ENCODE measurements at regions not wholly inside any gene's neighbourhood (a gene's known extent, or its start where the extent isn't known, plus 50 kb on each side); places are given as distances from the start of the nearest gene placed in this dataset.

- H3K36me3 ChIP-seq (ENCODE audit: insufficient read depth, low read length) = no peaks in the 10 kb centered on the region
- no peak overlapping the region for H3K9ac ChIP-seq (ENCODE audit: low read length)
- no peaks in the 10 kb centered on the region for H3K4me1 ChIP-seq (ENCODE audit: insufficient read depth, low read length)
- no peak overlapping the region for H3K4me3 ChIP-seq (ENCODE audit: low read depth in 1 of 2, low read length in 2 of 2)
- no peaks in the 10 kb centered on the region for H3K27me3 ChIP-seq (ENCODE audit: control insufficient read depth in 1 of 2, insufficient read depth in 2 of 2, low read length in 2 of 2)
- H3K9me3 ChIP-seq (ENCODE audit: low read length) = no peaks in the 10 kb centered on the region
- H3K27ac ChIP-seq (ENCODE audit: low read depth, low read length) = no peak overlapping the region
Measured at GRCh38 chr6:8657522-8657921, 222.2 kb upstream of the SLC35B3 start.

GRCh38 chr6:8655670-8656454 lies 220.5 kb upstream of the SLC35B3 start:
- no peak overlapping the region for H3K9ac ChIP-seq (ENCODE audit: low read length)
- no peak overlapping the region for H3K4me3 ChIP-seq (ENCODE audit: low read depth in 1 of 2, low read length in 2 of 2)
- H3K27ac ChIP-seq (ENCODE audit: low read depth, low read length) = no peak overlapping the region
- H3K4me1 ChIP-seq (ENCODE audit: insufficient read depth, low read length) = peaks cover 5% of the 10 kb centered on the region
- no peaks in the 10 kb centered on the region for H3K27me3 ChIP-seq (ENCODE audit: control insufficient read depth in 1 of 2, insufficient read depth in 2 of 2, low read length in 2 of 2)
- no peaks in the 10 kb centered on the region for H3K36me3 ChIP-seq (ENCODE audit: insufficient read depth, low read length)
- H3K9me3 ChIP-seq (ENCODE audit: low read length) = no peaks in the 10 kb centered on the region

GRCh38 chr6:8652710-8653109 lies 217.4 kb upstream of the SLC35B3 start:
- Histone ChIP-seq H3K27me3 (ENCODE audit: control insufficient read depth in 1 of 2, insufficient read depth in 2 of 2, low read length in 2 of 2) (no peaks in the 10 kb centered on the region), H3K4me3 (ENCODE audit: low read depth in 1 of 2, low read length in 2 of 2) (no peak overlapping the region), H3K9ac (ENCODE audit: low read length) (no peak overlapping the region), H3K4me1 (ENCODE audit: insufficient read depth, low read length) (peaks cover 5% of the 10 kb centered on the region), H3K9me3 (ENCODE audit: low read length) (no peaks in the 10 kb centered on the region), H3K27ac (ENCODE audit: low read depth, low read length) (no peak overlapping the region), H3K36me3 (ENCODE audit: insufficient read depth, low read length) (no peaks in the 10 kb centered on the region)

GRCh38 chr6:8651998-8652397 lies 216.7 kb upstream of the SLC35B3 start:
- H3K4me3 ChIP-seq (ENCODE audit: low read depth in 1 of 2, low read length in 2 of 2) = no peak overlapping the region
- H3K27me3 ChIP-seq (ENCODE audit: control insufficient read depth in 1 of 2, insufficient read depth in 2 of 2, low read length in 2 of 2) = no peaks in the 10 kb centered on the region
- no peaks in the 10 kb centered on the region for H3K9me3 ChIP-seq (ENCODE audit: low read length)
- H3K36me3 ChIP-seq (ENCODE audit: insufficient read depth, low read length) = no peaks in the 10 kb centered on the region
- no peak overlapping the region for H3K27ac ChIP-seq (ENCODE audit: low read depth, low read length)
- peaks cover 5% of the 10 kb centered on the region for H3K4me1 ChIP-seq (ENCODE audit: insufficient read depth, low read length)
- no peak overlapping the region for H3K9ac ChIP-seq (ENCODE audit: low read length)

GRCh38 chr6:8645212-8645611 lies 209.9 kb upstream of the SLC35B3 start:
- Histone ChIP-seq H3K27ac (ENCODE audit: low read depth, low read length) (no peak overlapping the region), H3K9me3 (ENCODE audit: low read length) (no peaks in the 10 kb centered on the region), H3K4me3 (ENCODE audit: low read depth in 1 of 2, low read length in 2 of 2) (no peak overlapping the region)

GRCh38 chr6:8644306-8644705 lies 209.0 kb upstream of the SLC35B3 start:
- Histone ChIP-seq H3K4me1 (ENCODE audit: insufficient read depth, low read length) (no peaks in the 10 kb centered on the region), H3K4me3 (ENCODE audit: low read depth in 1 of 2, low read length in 2 of 2) (no peak overlapping the region), H3K27me3 (ENCODE audit: control insufficient read depth in 1 of 2, insufficient read depth in 2 of 2, low read length in 2 of 2) (no peaks in the 10 kb centered on the region), H3K9ac (ENCODE audit: low read length) (no peak overlapping the region), H3K9me3 (ENCODE audit: low read length) (no peaks in the 10 kb centered on the region), H3K36me3 (ENCODE audit: insufficient read depth, low read length) (no peaks in the 10 kb centered on the region), H3K27ac (ENCODE audit: low read depth, low read length) (no peak overlapping the region)

More at GRCh38 chr6:8645212-8645611, 209.9 kb upstream of the SLC35B3 start:
- no peaks in the 10 kb centered on the region for H3K4me1 ChIP-seq (ENCODE audit: insufficient read depth, low read length)
- no peak overlapping the region for H3K9ac ChIP-seq (ENCODE audit: low read length)
- no peaks in the 10 kb centered on the region for H3K27me3 ChIP-seq (ENCODE audit: control insufficient read depth in 1 of 2, insufficient read depth in 2 of 2, low read length in 2 of 2)
- no peaks in the 10 kb centered on the region for H3K36me3 ChIP-seq (ENCODE audit: insufficient read depth, low read length)

- Histone ChIP-seq H3K27ac (ENCODE audit: low read depth, low read length) (no peak overlapping the region), H3K9ac (ENCODE audit: low read length) (no peak overlapping the region), H3K36me3 (ENCODE audit: insufficient read depth, low read length) (no peaks in the 10 kb centered on the region), H3K4me1 (ENCODE audit: insufficient read depth, low read length) (no peaks in the 10 kb centered on the region), H3K27me3 (ENCODE audit: control insufficient read depth in 1 of 2, insufficient read depth in 2 of 2, low read length in 2 of 2) (no peaks in the 10 kb centered on the region), H3K9me3 (ENCODE audit: low read length) (no peaks in the 10 kb centered on the region), H3K4me3 (ENCODE audit: low read depth in 1 of 2, low read length in 2 of 2) (no peak overlapping the region)
Measured at GRCh38 chr6:8642854-8643253, 207.5 kb upstream of the SLC35B3 start.

GRCh38 chr6:8642131-8642530 lies 206.8 kb upstream of the SLC35B3 start:
- Histone ChIP-seq H3K4me3 (ENCODE audit: low read depth in 1 of 2, low read length in 2 of 2) (no peak overlapping the region), H3K9ac (ENCODE audit: low read length) (no peak overlapping the region), H3K9me3 (ENCODE audit: low read length) (no peaks in the 10 kb centered on the region), H3K27ac (ENCODE audit: low read depth, low read length) (no peak overlapping the region), H3K27me3 (ENCODE audit: control insufficient read depth in 1 of 2, insufficient read depth in 2 of 2, low read length in 2 of 2) (no peaks in the 10 kb centered on the region), H3K36me3 (ENCODE audit: insufficient read depth, low read length) (no peaks in the 10 kb centered on the region), H3K4me1 (ENCODE audit: insufficient read depth, low read length) (no peaks in the 10 kb centered on the region)

GRCh38 chr6:8639928-8640649 lies 204.7 kb upstream of the SLC35B3 start:
- no peak overlapping the region for H3K9ac ChIP-seq (ENCODE audit: low read length)
- no peaks in the 10 kb centered on the region for H3K27me3 ChIP-seq (ENCODE audit: control insufficient read depth in 1 of 2, insufficient read depth in 2 of 2, low read length in 2 of 2)
- no peak overlapping the region for H3K27ac ChIP-seq (ENCODE audit: low read depth, low read length)
- H3K4me3 ChIP-seq (ENCODE audit: low read depth in 1 of 2, low read length in 2 of 2) = no peak overlapping the region
- H3K9me3 ChIP-seq (ENCODE audit: low read length) = no peaks in the 10 kb centered on the region
- no peaks in the 10 kb centered on the region for H3K4me1 ChIP-seq (ENCODE audit: insufficient read depth, low read length)
- H3K36me3 ChIP-seq (ENCODE audit: insufficient read depth, low read length) = no peaks in the 10 kb centered on the region

- Histone ChIP-seq H3K27ac (ENCODE audit: low read depth, low read length) (no peak overlapping the region), H3K27me3 (ENCODE audit: control insufficient read depth in 1 of 2, insufficient read depth in 2 of 2, low read length in 2 of 2) (no peaks in the 10 kb centered on the region), H3K36me3 (ENCODE audit: insufficient read depth, low read length) (no peaks in the 10 kb centered on the region), H3K9me3 (ENCODE audit: low read length) (no peaks in the 10 kb centered on the region), H3K4me3 (ENCODE audit: low read depth in 1 of 2, low read length in 2 of 2) (no peak overlapping the region), H3K4me1 (ENCODE audit: insufficient read depth, low read length) (no peaks in the 10 kb centered on the region), H3K9ac (ENCODE audit: low read length) (no peak overlapping the region)
Measured at GRCh38 chr6:8637896-8638597, 202.7 kb upstream of the SLC35B3 start.

- no peak overlapping the region for H3K27ac ChIP-seq (ENCODE audit: low read depth, low read length)
- H3K9ac ChIP-seq (ENCODE audit: low read length) = no peak overlapping the region
- no peaks in the 10 kb centered on the region for H3K9me3 ChIP-seq (ENCODE audit: low read length)
- H3K4me1 ChIP-seq (ENCODE audit: insufficient read depth, low read length) = no peaks in the 10 kb centered on the region
- no peaks in the 10 kb centered on the region for H3K36me3 ChIP-seq (ENCODE audit: insufficient read depth, low read length)
- H3K4me3 ChIP-seq (ENCODE audit: low read depth in 1 of 2, low read length in 2 of 2) = no peak overlapping the region
- H3K27me3 ChIP-seq (ENCODE audit: control insufficient read depth in 1 of 2, insufficient read depth in 2 of 2, low read length in 2 of 2) = no peaks in the 10 kb centered on the region
Measured at GRCh38 chr6:8633762-8634161, 198.4 kb upstream of the SLC35B3 start.
